ENCODE measurements at regions not wholly inside any gene's neighbourhood (a gene's known extent, or its start where the extent isn't known, plus 50 kb on each side); places are given as distances from the start of the nearest gene placed in this dataset.

- TF ChIP-seq CTCF (IDR thresholded peaks at IDR 0.05 in 8 of 11, conservative IDR thresholded peaks at IDR 0.05 in 3 of 11) (no peak), POLR2AphosphoS5 (IDR thresholded peaks at IDR 0.05) (no peak)
Measured at GRCh38 chr20:53828682-53829254, 235.1 kb upstream of the ZNF217 start.

All from spleen (tissue), 7 donors.